ENCODE measurements at regions not wholly inside any gene's neighbourhood (a gene's known extent, or its start where the extent isn't known, plus 50 kb on each side); places are given as distances from the start of the nearest gene placed in this dataset.

- no peak overlapping the region for H3K56ac ChIP-seq (replicated peaks; ENCODE audit: insufficient read length, low read depth, low read length)
- no peaks in the 10 kb centered on the region for H3K23me2 ChIP-seq (ENCODE audit: low read depth, low read length)
- H2BK120ac ChIP-seq (replicated peaks; ENCODE audit: low read depth, low read length) = no peak overlapping the region
- no peak overlapping the region for H3K9ac ChIP-seq (replicated peaks in 1 of 4; ENCODE audit: extremely low read depth in 1 of 4, low read depth in 3 of 4, low read length in 3 of 4)
- no peak overlapping the region for H2BK20ac ChIP-seq (ENCODE audit: low read length)
- no peaks in the 10 kb centered on the region for H3K4me1 ChIP-seq (replicated peaks in 1 of 4; ENCODE audit: control insufficient read depth in 3 of 4, insufficient read depth in 4 of 4, low read length in 3 of 4)
- peak overlapping the region; percentile 40; the same call in 1 of the 2 replicates for H2AFZ ChIP-seq (ENCODE audit: low read length)
- H3K4me2 ChIP-seq (ENCODE audit: insufficient read depth in 1 of 2, low read depth in 2 of 2, low read length in 2 of 2) = no peak overlapping the region
- no peaks in the 10 kb centered on the region for H3K36me3 ChIP-seq (ENCODE audit: control insufficient read depth in 2 of 4, insufficient read depth in 4 of 4, low read length in 3 of 4)
- no peak overlapping the region for H2BK12ac ChIP-seq (ENCODE audit: low read depth, low read length)
- no peak overlapping the region for H3K4me3 ChIP-seq (ENCODE audit: extremely low read depth in 1 of 4, insufficient read depth in 2 of 4, low read depth in 3 of 4, low read length in 4 of 4)
- TF ChIP-seq CEBPB (IDR thresholded peaks at IDR 0.05; ENCODE audit: low read depth, low read length) = peak; percentile 54; the same call in 1 of the 2 replicates
- TF ChIP-seq E2F6 (IDR thresholded peaks at IDR 0.05) = no peak
- 96% methylated on average over 1 of the region's 1 CpG; no CpG with 5 or more reads in 1 of the 2 experiments for WGBS, 2 experiments (ENCODE audit: extremely low coverage in 1 of 2, insufficient coverage in 1 of 2, insufficient read length in 1 of 2, insufficient replicate concordance in 2 of 2, low coverage in 1 of 2, low lambda C conversion rate in 2 of 2, missing lambda C conversion rate in 1 of 2)
- no peaks in the 10 kb centered on the region for H3K79me2 ChIP-seq (ENCODE audit: control insufficient read depth in 1 of 2, insufficient read depth in 2 of 2, low read length in 2 of 2)
- no peak overlapping the region for H4K91ac ChIP-seq (replicated peaks; ENCODE audit: insufficient read length, low read length)
- H4K8ac ChIP-seq (ENCODE audit: extremely low read depth, insufficient read depth, low read length) = no peak overlapping the region
- H3K79me1 ChIP-seq (ENCODE audit: low read depth, low read length) = no peaks in the 10 kb centered on the region
- ChIA-PET CTCF (ENCODE audit: partially characterized antibody) (no interaction called here), POLR2A (ENCODE audit: partially characterized antibody) (no interaction called here)
- H3K18ac ChIP-seq (ENCODE audit: extremely low read depth, low read length) = no peak overlapping the region
- no peaks in the 10 kb centered on the region for H3K27me3 ChIP-seq (replicated peaks in 1 of 4; ENCODE audit: control insufficient read depth in 3 of 4, extremely low read depth in 1 of 4, insufficient read depth in 3 of 4, low read length in 3 of 4)
- no peaks in the 10 kb centered on the region for H3K9me3 ChIP-seq (ENCODE audit: insufficient read depth in 2 of 2, low read depth in 1 of 2, low read length in 1 of 2)
- H4K5ac ChIP-seq (ENCODE audit: insufficient read length, low read depth, low read length) = no peak overlapping the region
- no peak overlapping the region for H2BK15ac ChIP-seq (ENCODE audit: low read length)
- no peak for DNase-seq (ENCODE audit: low read depth in 1 of 2, low spot score in 2 of 2)
- no peak overlapping the region for H3K4ac ChIP-seq (replicated peaks; ENCODE audit: insufficient read length, low read depth, low read length)
- H2BK5ac ChIP-seq (ENCODE audit: low read depth, low read length) = no peak overlapping the region
- no peak overlapping the region for H3K14ac ChIP-seq (ENCODE audit: insufficient read length)
- no peak overlapping the region for H3K23ac ChIP-seq (ENCODE audit: insufficient read length)
- no peak overlapping the region for H3K27ac ChIP-seq (ENCODE audit: low read depth, low read length)
- no peaks in the 10 kb centered on the region for H4K20me1 ChIP-seq (replicated peaks in 1 of 2; ENCODE audit: control insufficient read depth in 1 of 2, insufficient read depth in 2 of 2, low read length in 2 of 2)
- no peak overlapping the region for H2AK5ac ChIP-seq (ENCODE audit: low read depth, low read length)
- no peak for FAIRE-seq
Observed at GRCh38 chr4:166274775-166275174, 401.7 kb downstream of the TLL1 start.
